ENCODE measurements at regions not wholly inside any gene's neighbourhood (a gene's known extent, or its start where the extent isn't known, plus 50 kb on each side); places are given as distances from the start of the nearest gene placed in this dataset.

DNA sequence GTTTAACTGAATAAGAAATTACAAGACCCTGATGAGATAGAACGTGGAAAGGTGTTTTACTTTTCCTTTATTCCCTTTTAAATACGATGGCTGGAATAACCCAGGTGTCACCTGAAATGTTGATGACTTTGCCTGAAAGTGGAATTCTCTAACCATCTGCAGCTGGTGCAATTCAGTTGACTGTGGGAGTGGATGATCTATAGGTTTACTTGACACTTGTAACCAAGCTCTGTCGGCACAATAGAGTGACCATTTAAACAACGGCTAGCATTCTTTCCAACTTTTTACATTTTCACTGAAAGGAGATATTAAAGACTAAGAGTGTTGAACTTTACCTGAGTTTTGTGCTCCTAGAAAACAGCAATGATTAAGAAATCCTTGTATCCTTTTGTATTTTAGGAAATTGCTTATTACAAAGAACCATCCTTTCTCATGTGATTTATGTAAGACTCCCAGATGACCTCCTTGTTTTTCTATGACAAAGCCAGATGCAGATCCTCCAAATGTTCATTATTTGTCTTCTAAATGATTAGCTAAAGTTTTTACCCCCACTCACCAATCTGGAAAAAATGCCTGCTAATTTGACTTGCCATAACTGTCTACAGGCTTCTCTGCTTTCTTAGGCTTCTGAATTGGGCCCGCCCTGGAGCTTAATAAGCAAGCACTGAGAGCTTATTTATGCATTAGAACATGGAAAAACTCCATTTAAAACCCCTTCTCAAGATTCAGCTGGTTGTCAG lies 129.5 kb upstream of the LRRC7 start:
- FAIRE-seq (no peak), DNase-seq (ENCODE audit: insufficient read length) (no peak)
- TF ChIP-seq TAF1 (IDR thresholded peaks at IDR 0.05; ENCODE audit: borderline replicate concordance, low read depth, low read length) (no peak), POLR2AphosphoS5 (IDR thresholded peaks at IDR 0.05; ENCODE audit: low read depth, low read length) (no peak), POLR2A (IDR thresholded peaks at IDR 0.05; ENCODE audit: low read depth, low read length) (no peak)

DNA sequence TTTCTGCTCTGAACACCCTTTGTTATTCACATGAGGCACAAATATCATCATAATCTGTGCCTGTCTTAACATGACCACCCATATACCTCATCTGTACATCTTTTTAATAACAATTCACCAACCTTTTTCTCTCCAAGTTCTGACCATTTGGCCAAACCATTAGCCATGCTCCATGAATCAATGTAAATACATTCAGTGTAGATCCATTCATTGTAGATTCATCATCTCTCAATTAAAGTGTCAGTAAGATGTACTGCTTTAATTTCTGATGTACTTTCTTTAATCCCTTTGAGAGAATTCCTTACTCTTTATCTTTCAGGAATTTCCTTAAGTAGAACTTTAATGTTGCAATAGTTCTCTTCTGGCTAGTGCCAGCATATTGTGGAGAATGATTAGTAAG lies 126.2 kb upstream of the LRRC7 start:
- DNase-seq (ENCODE audit: insufficient read length) (no peak), FAIRE-seq (no peak)
- no peak for TF ChIP-seq POLR2AphosphoS5 (IDR thresholded peaks at IDR 0.05; ENCODE audit: low read depth, low read length)
- TF ChIP-seq TAF1 (IDR thresholded peaks at IDR 0.05; ENCODE audit: borderline replicate concordance, low read depth, low read length) = no peak
- no peak for TF ChIP-seq POLR2A (IDR thresholded peaks at IDR 0.05; ENCODE audit: low read depth, low read length)

DNA sequence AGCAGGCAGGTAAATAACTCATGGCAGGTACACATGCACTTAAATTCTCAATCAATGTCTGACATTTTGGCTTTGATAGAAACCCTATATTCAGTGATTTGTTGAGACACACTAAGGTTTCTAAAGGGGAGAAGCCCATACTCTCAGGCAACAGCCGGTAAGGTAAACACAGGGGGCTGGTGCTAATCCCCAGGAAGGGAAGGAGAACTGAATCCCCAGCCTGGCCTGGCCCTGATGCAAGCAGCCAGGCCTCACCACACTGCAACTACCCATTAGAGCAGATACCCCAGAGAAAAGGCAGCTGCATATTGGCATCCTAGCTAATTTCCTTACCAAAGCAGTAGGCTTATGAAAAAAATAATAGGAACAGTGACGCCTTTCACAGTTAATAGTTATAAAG lies 116.5 kb upstream of the LRRC7 start:
- DNase-seq (ENCODE audit: insufficient read length) (no peak), FAIRE-seq (no peak)
- no peak for TF ChIP-seq TAF1 (IDR thresholded peaks at IDR 0.05; ENCODE audit: borderline replicate concordance, low read depth, low read length)
- no peak for TF ChIP-seq POLR2A (IDR thresholded peaks at IDR 0.05; ENCODE audit: low read depth, low read length)
- TF ChIP-seq POLR2AphosphoS5 (IDR thresholded peaks at IDR 0.05; ENCODE audit: low read depth, low read length) = no peak

DNA sequence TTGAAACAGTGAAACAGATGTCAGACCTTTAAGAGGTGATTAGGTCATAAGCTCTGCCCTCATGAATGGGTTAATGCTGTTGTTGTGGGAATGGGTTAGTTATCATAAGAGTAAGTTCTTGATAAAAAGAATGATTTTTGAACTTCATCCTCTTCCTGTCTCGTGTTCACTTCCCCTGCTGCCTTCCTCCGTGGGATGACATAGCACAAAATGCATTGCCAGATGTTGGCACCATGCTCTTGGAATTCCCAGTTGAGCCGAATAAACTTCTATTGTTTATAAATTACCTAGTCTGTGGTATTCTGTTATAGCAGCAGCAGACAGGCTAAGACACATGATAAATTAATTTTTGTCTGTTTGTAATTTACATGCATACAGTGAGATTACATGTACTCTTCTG lies 112.0 kb upstream of the LRRC7 start:
- DNase-seq (ENCODE audit: insufficient read length) (no peak), FAIRE-seq (no peak)
- no peak for TF ChIP-seq POLR2A (IDR thresholded peaks at IDR 0.05; ENCODE audit: low read depth, low read length)
- no peak for TF ChIP-seq POLR2AphosphoS5 (IDR thresholded peaks at IDR 0.05; ENCODE audit: low read depth, low read length)
- no peak for TF ChIP-seq TAF1 (IDR thresholded peaks at IDR 0.05; ENCODE audit: borderline replicate concordance, low read depth, low read length)

DNA sequence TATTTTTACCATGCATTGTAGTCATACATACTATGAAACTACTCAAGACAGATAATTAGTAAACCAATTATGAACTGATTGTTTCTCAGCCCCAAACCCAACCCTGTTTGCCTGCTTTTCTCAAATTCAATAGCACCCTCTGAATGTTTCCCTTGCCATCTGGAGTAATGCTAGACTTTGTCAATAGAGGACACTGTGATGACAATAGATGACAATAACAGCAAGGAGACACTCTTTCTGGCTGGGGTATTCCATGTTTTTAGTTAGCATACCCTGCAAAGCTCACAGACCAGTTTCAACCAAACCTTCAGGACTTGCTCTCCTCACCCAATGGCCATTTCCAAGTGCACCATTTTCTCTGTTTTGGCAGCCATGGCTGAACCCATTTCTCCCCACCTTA lies 108.5 kb upstream of the LRRC7 start:
- TF ChIP-seq TAF1 (IDR thresholded peaks at IDR 0.05; ENCODE audit: borderline replicate concordance, low read depth, low read length) (no peak), POLR2AphosphoS5 (IDR thresholded peaks at IDR 0.05; ENCODE audit: low read depth, low read length) (no peak), POLR2A (IDR thresholded peaks at IDR 0.05; ENCODE audit: low read depth, low read length) (no peak)
- FAIRE-seq (no peak), DNase-seq (ENCODE audit: insufficient read length) (no peak)

DNA sequence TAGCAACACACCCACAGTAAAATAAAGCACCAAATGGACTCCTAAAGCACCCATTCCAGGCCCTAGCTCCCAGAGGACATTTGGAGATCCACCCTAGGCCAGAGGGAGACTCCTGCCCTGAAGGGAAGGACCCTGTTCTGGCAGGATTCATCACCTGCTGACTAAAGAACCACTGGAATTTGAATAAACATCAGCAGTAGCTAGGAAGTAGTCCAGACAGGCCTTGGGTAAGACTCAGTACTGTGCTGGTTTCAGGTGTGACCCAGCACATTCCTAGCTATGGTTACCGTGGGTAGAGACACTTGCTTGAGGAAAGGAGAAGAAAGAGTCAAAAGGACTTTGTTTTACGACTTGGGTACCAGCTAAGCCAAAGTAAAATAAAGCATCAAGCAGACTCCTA lies 92.7 kb upstream of the LRRC7 start:
- FAIRE-seq (no peak), DNase-seq (ENCODE audit: insufficient read length) (no peak)
- TF ChIP-seq POLR2A (IDR thresholded peaks at IDR 0.05; ENCODE audit: low read depth, low read length) = no peak
- no peak for TF ChIP-seq TAF1 (IDR thresholded peaks at IDR 0.05; ENCODE audit: borderline replicate concordance, low read depth, low read length)
- TF ChIP-seq POLR2AphosphoS5 (IDR thresholded peaks at IDR 0.05; ENCODE audit: low read depth, low read length) = no peak

DNA sequence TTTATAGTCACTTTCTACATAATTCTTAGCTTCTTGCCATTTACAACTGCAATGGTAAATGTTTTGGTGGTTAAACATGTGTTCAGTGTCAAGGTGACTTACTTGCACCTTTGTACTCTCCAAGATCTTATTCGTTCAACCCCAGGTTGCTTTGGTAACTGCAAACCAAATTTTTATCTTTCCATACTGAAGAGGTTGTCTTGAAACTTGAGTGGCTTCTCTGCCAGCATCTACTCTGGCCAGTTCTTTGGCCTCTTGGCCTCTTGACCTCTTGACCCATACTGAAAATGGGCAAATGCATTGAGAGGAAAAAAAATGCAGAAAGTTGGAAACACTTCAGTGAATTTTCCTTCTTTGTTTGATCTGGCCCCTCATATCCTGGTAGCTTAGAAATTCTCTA lies 88.0 kb upstream of the LRRC7 start:
- no peak for FAIRE-seq
- no peak for DNase-seq (ENCODE audit: insufficient read length)
- no peak for TF ChIP-seq POLR2AphosphoS5 (IDR thresholded peaks at IDR 0.05; ENCODE audit: low read depth, low read length)
- no peak for TF ChIP-seq TAF1 (IDR thresholded peaks at IDR 0.05; ENCODE audit: borderline replicate concordance, low read depth, low read length)
- no peak for TF ChIP-seq POLR2A (IDR thresholded peaks at IDR 0.05; ENCODE audit: low read depth, low read length)

DNA sequence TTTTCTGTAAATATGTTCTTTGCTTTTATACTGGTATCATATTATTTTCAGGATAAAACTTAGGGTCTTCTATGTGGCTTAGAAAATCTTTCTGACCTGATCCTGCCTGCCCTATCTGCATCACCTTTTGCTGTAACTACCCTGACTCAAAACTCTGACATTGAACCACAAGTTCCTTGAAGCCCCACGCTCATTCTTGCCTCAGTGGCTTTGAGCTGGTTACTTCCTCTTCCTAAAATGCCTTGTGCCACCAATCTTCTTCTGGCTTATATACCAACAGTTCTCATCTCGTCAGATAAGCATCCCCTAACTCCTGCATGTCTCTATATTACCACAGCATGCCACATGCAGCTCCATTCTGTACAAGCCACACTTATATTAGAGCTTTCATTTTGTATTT lies 84.5 kb upstream of the LRRC7 start:
- FAIRE-seq = peak; percentile 27
- DNase-seq (ENCODE audit: insufficient read length) = no peak
- no peak for TF ChIP-seq POLR2A (IDR thresholded peaks at IDR 0.05; ENCODE audit: low read depth, low read length)
- TF ChIP-seq TAF1 (IDR thresholded peaks at IDR 0.05; ENCODE audit: borderline replicate concordance, low read depth, low read length) = no peak
- no peak for TF ChIP-seq POLR2AphosphoS5 (IDR thresholded peaks at IDR 0.05; ENCODE audit: low read depth, low read length)

DNA sequence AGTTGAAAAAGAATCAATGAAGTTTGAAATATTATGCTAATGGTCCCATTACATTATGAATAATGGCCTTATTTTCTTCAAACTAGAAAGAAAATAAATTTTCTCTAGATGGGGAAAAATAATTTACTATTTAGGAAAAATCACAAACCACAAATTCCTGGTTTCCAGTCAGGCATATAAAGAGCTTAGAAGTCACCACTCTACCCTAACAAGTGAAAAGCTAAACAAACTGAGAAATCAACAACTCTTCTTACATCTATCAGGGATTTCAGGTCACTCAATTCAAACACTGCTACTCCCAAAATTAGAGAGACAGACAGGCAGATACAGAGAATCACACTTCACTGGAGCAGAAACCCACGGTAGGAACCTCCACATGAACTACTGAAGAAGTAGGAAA lies 82.1 kb upstream of the LRRC7 start:
- TF ChIP-seq TAF1 (IDR thresholded peaks at IDR 0.05; ENCODE audit: borderline replicate concordance, low read depth, low read length) (no peak), POLR2A (IDR thresholded peaks at IDR 0.05; ENCODE audit: low read depth, low read length) (no peak), POLR2AphosphoS5 (IDR thresholded peaks at IDR 0.05; ENCODE audit: low read depth, low read length) (no peak)
- DNase-seq (ENCODE audit: insufficient read length) = no peak
- no peak for FAIRE-seq

DNA sequence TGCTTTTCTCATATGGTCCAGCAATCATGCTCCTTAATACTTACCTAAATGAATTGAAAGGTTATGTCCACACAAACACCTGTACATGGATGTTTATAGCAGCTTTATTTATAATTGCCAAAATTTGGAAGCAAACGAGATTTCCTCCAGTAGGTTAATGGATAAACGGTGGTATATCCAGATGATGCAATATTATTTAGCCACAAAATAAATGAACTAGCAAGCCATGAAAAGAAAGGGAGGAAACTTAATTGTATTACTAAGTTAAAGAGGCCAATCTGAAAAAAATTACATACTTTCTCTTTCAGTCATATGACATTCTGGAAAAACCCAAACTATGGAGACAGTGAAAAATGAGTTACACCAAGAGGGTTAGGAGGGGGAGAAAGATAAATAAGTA lies 76.3 kb upstream of the LRRC7 start:
- FAIRE-seq (no peak), DNase-seq (ENCODE audit: insufficient read length) (no peak)
- TF ChIP-seq TAF1 (IDR thresholded peaks at IDR 0.05; ENCODE audit: borderline replicate concordance, low read depth, low read length) (no peak), POLR2A (IDR thresholded peaks at IDR 0.05; ENCODE audit: low read depth, low read length) (no peak), POLR2AphosphoS5 (IDR thresholded peaks at IDR 0.05; ENCODE audit: low read depth, low read length) (no peak)

DNA sequence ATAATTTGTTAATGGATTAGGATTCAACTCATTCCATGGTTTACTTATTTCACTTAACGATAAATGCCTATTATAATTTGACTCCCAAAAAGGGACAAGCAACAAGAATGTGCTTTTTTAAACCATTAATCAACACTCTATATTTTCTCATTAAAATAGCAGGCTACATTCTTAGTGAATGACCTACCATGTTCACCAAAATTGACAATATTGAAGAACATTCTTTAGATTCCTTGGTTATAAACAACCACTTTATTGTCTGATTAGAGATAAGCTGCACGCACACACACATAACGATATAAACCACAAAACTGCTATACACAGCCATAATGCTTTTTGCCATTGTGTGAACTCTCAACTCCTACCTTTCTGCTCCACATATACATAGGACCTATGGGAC lies 75.4 kb upstream of the LRRC7 start:
- FAIRE-seq (no peak), DNase-seq (ENCODE audit: insufficient read length) (no peak)
- TF ChIP-seq POLR2AphosphoS5 (IDR thresholded peaks at IDR 0.05; ENCODE audit: low read depth, low read length) (no peak), POLR2A (IDR thresholded peaks at IDR 0.05; ENCODE audit: low read depth, low read length) (no peak), TAF1 (IDR thresholded peaks at IDR 0.05; ENCODE audit: borderline replicate concordance, low read depth, low read length) (no peak)

DNA sequence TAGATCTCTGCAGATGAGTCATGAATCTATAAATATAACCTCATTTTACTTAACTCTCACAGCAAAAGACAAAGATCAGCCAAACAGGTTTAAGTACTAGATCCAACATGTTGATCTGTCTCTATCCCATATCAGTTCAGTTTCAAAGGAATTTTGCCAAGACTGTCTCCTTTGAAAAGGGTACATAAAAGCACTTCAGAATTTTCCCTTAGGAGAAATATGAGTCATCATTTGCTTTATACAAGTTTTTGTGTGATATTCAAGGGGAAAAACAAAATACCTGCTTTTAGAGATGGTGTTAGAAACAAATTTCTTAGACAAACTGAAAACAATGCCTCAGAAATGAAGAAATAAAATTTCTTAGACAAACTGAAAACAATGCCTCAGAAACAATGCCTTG lies 73.5 kb upstream of the LRRC7 start:
- DNase-seq (ENCODE audit: insufficient read length) (no peak), FAIRE-seq (no peak)
- no peak for TF ChIP-seq POLR2A (IDR thresholded peaks at IDR 0.05; ENCODE audit: low read depth, low read length)
- no peak for TF ChIP-seq TAF1 (IDR thresholded peaks at IDR 0.05; ENCODE audit: borderline replicate concordance, low read depth, low read length)
- no peak for TF ChIP-seq POLR2AphosphoS5 (IDR thresholded peaks at IDR 0.05; ENCODE audit: low read depth, low read length)

Data from GM12892 (cell line).